ENCODE measurements at regions not wholly inside any gene's neighbourhood (a gene's known extent, or its start where the extent isn't known, plus 50 kb on each side); places are given as distances from the start of the nearest gene placed in this dataset.

DNA sequence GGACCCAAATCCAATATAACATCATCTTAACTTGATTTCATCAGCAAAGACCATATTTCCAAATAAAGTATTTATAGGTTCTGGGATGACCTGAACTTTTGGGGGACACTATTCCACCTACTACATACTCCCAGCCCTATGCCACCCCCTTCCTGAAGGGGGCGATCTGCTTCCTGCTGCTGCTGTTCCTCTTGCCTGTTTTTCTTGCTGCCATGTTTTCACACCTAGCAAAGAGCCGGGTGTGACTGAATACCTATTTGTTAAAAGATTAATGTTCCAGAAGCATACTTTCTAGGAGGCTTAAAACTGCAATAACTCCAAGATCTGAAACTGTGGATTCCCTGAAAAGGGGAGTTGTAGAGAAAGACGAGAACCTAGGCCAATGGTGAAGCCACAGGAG, 89.7 kb downstream of the ICOS start:
- DNase-seq (no peak), ATAC-seq (no peak)
- Histone ChIP-seq H3K9me3 (no peaks in the 10 kb centered on the region), H3K4me3 (no peak overlapping the region), H3K4me1 (peaks cover 0 to 3% of the 10 kb centered on the region in 2 donors), H3K36me3 (no peaks in the 10 kb centered on the region), H3K27me3 (no peaks in the 10 kb centered on the region), H3K27ac (no peak overlapping the region)
- intact Hi-C loops (cut with DNase I), result no loop called here
- TF ChIP-seq, protein P1, sequence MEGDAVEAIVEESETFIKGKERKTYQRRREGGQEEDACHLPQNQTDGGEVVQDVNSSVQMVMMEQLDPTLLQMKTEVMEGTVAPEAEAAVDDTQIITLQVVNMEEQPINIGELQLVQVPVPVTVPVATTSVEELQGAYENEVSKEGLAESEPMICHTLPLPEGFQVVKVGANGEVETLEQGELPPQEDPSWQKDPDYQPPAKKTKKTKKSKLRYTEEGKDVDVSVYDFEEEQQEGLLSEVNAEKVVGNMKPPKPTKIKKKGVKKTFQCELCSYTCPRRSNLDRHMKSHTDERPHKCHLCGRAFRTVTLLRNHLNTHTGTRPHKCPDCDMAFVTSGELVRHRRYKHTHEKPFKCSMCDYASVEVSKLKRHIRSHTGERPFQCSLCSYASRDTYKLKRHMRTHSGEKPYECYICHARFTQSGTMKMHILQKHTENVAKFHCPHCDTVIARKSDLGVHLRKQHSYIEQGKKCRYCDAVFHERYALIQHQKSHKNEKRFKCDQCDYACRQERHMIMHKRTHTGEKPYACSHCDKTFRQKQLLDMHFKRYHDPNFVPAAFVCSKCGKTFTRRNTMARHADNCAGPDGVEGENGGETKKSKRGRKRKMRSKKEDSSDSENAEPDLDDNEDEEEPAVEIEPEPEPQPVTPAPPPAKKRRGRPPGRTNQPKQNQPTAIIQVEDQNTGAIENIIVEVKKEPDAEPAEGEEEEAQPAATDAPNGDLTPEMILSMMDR (IDR thresholded peaks at IDR 0.05), result no peak

DNA sequence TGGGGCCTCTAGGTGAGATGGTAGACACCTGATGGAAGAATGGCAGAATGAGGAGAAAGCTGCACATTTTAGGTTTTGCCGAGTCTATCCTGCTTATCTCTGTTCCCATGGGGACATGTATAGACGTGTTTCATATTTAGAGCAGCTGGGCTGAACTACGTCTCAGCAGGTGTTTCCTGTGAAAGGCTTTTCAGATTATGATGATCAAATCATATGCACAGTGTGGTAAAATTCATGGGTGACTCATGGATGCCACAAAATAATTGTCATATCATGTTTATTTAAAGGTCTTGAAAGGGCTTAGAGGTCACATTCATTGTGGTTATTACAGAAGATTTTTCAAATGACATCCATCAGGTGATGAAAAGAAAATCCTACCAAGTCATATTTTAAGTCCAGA, 90.5 kb downstream of the ICOS start:
- intact Hi-C loops (cut with DNase I), result no loop called here
- TF ChIP-seq, protein P1 (IDR thresholded peaks at IDR 0.05), result no peak
- ATAC-seq (no peak), DNase-seq (no peak)
- Histone ChIP-seq H3K4me1 (peaks cover 0 to 4% of the 10 kb centered on the region in 2 donors), H3K9me3 (no peaks in the 10 kb centered on the region), H3K4me3 (no peak overlapping the region), H3K27ac (no peak overlapping the region), H3K27me3 (no peaks in the 10 kb centered on the region), H3K36me3 (no peaks in the 10 kb centered on the region)

DNA sequence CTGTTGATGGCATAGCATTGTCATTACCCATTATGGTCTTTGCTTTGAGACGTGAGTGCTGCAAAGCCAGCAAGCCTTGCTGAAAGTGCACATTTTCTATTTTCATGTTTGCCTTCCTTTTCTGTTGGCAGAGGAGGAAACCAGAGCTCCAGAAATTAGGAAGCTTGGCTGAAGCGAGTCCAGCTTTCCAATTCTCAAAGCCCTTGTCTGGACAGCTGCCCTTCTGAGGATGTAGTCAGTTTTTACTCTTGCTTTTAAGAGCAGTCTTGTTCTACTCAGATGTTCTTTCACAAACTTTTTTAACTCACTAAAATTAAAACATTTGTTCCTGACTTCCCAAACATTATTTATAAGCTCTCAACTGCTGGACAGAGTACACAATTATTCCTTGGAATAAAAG, 93.8 kb downstream of the ICOS start:
- intact Hi-C loops (cut with DNase I), result no loop called here
- ATAC-seq (no peak), DNase-seq (no peak)
- no peak overlapping the region for H3K27ac ChIP-seq
- no peak overlapping the region for H3K4me3 ChIP-seq
- H3K4me1 ChIP-seq, result peaks cover 0 to 4% of the 10 kb centered on the region in 2 donors
- no peaks in the 10 kb centered on the region for H3K9me3 ChIP-seq
- no peaks in the 10 kb centered on the region for H3K36me3 ChIP-seq
- TF ChIP-seq, protein P1 (IDR thresholded peaks at IDR 0.05), result no peak
- no peaks in the 10 kb centered on the region for H3K27me3 ChIP-seq

DNA sequence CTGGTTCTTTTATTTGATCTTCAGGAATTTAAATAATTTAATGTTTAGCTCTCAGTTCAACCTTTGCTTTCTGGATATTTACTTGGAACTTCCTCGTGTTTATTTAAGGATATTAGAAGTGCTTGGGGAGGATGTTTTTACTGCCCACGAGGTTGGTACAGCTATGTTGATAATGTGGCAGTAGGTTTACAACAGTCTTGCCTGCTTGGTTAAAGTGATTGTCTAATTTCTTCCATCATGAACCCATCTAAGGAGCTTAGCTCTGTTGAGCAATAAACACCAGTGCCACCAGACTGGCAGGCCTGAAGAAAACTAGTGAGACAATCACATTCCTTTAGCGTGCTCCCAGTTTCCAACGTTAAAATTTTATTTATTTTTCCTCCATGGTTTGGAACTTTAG, 94.5 kb downstream of the ICOS start:
- ATAC-seq (no peak), DNase-seq (no peak)
- no peak overlapping the region for H3K27ac ChIP-seq
- no peaks in the 10 kb centered on the region for H3K36me3 ChIP-seq
- no peak overlapping the region for H3K4me3 ChIP-seq
- no peaks in the 10 kb centered on the region for H3K9me3 ChIP-seq
- TF ChIP-seq, protein P1 (IDR thresholded peaks at IDR 0.05), result no peak
- intact Hi-C loops (cut with DNase I), result no loop called here
- peaks cover 0 to 4% of the 10 kb centered on the region in 2 donors for H3K4me1 ChIP-seq
- H3K27me3 ChIP-seq, result no peaks in the 10 kb centered on the region

DNA sequence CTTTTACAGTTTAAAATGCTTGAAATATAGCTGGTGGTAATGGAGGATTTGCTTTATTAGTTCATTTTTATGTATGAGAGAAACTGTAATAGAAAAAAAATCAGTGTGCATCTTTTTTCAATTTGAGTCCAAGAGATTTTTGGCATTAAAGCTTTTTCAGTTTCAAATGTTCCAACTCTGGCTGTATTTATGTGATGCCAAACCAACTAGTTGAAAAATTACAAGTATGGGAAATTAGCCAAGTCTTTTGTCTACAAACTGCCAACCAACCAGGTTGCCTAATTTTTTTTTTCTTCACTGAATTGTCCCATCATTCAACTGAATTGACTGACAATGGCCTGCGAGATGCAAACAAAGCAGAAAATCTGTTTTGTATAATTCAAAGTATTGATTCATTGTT, 95.7 kb downstream of the ICOS start:
- Histone ChIP-seq H3K27me3 (no peaks in the 10 kb centered on the region), H3K9me3 (no peaks in the 10 kb centered on the region), H3K4me1 (peaks cover 0 to 4% of the 10 kb centered on the region in 2 donors), H3K27ac (no peak overlapping the region), H3K36me3 (no peaks in the 10 kb centered on the region), H3K4me3 (no peak overlapping the region)
- DNase-seq (no peak), ATAC-seq (no peak)
- intact Hi-C loops (cut with DNase I), result no loop called here
- TF ChIP-seq, protein P1 (IDR thresholded peaks at IDR 0.05), result no peak
